Right renal cortex interstitium (tissue), 3 donors: ENCODE measurements at regions not wholly inside any gene's neighbourhood (a gene's known extent, or its start where the extent isn't known, plus 50 kb on each side); places are given as distances from the start of the nearest gene placed in this dataset.

ENCODE experiments used
- DNase-seq, 3 donors: peaks; one replicate each; pipeline ENCODE4 v3.0.0-alpha.2; 2013; ENCODE audit warnings: low read depth in 3 of 3, low spot score in 2 of 3

- DNase-seq = no peak
Measured at GRCh38 chr1:68332041-68332440, 99.7 kb upstream of the WLS start.

- DNase-seq = no peak
Measured at GRCh38 chr1:68331117-68331865, 99.0 kb upstream of the WLS start.

- DNase-seq = no peak
Measured at GRCh38 chr1:68330391-68330790, 98.1 kb upstream of the WLS start.

- no peak for DNase-seq
Measured at GRCh38 chr1:68329096-68329835, 96.9 kb upstream of the WLS start.

GRCh38 chr1:68328490-68328889 lies 96.2 kb upstream of the WLS start:
- DNase-seq = no peak

- no peak for DNase-seq
Measured at GRCh38 chr1:68327414-68327813, 95.1 kb upstream of the WLS start.

- DNase-seq = no peak
Measured at GRCh38 chr1:68326481-68326880, 94.2 kb upstream of the WLS start.

GRCh38 chr1:68324316-68324715 lies 92.0 kb upstream of the WLS start:
- no peak for DNase-seq

- DNase-seq = no peak
Measured at GRCh38 chr1:68322837-68323687, 90.7 kb upstream of the WLS start.

GRCh38 chr1:68322096-68322495 lies 89.8 kb upstream of the WLS start:
- no peak for DNase-seq

GRCh38 chr1:68321084-68321685 lies 88.9 kb upstream of the WLS start:
- DNase-seq = peak in 1 of 3 donors; percentile 45

GRCh38 chr1:68320349-68320748 lies 88.0 kb upstream of the WLS start:
- DNase-seq = no peak

- DNase-seq = no peak
Measured at GRCh38 chr1:68319907-68320306, 87.6 kb upstream of the WLS start.

- no peak for DNase-seq
Measured at GRCh38 chr1:68317543-68317942, 85.2 kb upstream of the WLS start.

- DNase-seq = no peak
Measured at GRCh38 chr1:68314151-68314780, 81.9 kb upstream of the WLS start.

- DNase-seq = no peak
Measured at GRCh38 chr1:68313735-68314134, 81.4 kb upstream of the WLS start.

GRCh38 chr1:68308034-68308433 lies 75.7 kb upstream of the WLS start:
- DNase-seq = no peak

- no peak for DNase-seq
Measured at GRCh38 chr1:68307378-68307787, 75.1 kb upstream of the WLS start.

- DNase-seq = no peak
Measured at GRCh38 chr1:68301471-68302001, 69.2 kb upstream of the WLS start.

GRCh38 chr1:68294367-68295066 lies 62.2 kb upstream of the WLS start:
- no peak for DNase-seq
